ENCODE measurements at regions not wholly inside any gene's neighbourhood (a gene's known extent, or its start where the extent isn't known, plus 50 kb on each side); places are given as distances from the start of the nearest gene placed in this dataset.
A peak's percentile ranks its signal among the peaks of the same experiment; 100 is the strongest.
"Not testable (repeated sequence)": the region's sequence is repeated elsewhere in the genome, so short reads cannot be mapped to it uniquely, and the experiment has no call there.

- Histone ChIP-seq H3K9me3 (ENCODE audit: low read length) (no peaks in the 10 kb centered on the region), H3K79me2 (ENCODE audit: insufficient read depth, low read length) (no peaks in the 10 kb centered on the region), H3K4me1 (ENCODE audit: insufficient read depth, low read length, severe bottlenecking) (no peaks in the 10 kb centered on the region), H3K27ac (ENCODE audit: low read depth, low read length, poor library complexity, severe bottlenecking) (no peak overlapping the region), H3K4me3 (ENCODE audit: low read depth, low read length, poor library complexity, severe bottlenecking) (no peak overlapping the region), H3K4me2 (ENCODE audit: low read length) (no peak overlapping the region), H3K27me3 (ENCODE audit: insufficient read depth, low read length) (no peaks in the 10 kb centered on the region), H4K20me1 (ENCODE audit: insufficient read depth, low read length) (no peaks in the 10 kb centered on the region), H2AFZ (ENCODE audit: low read length) (no peak overlapping the region), H3K9ac (ENCODE audit: low read length) (no peak overlapping the region), H3F3A (ENCODE audit: insufficient read depth, low read length) (no peaks in the 10 kb centered on the region), H3K36me3 (ENCODE audit: insufficient read depth, low read length) (no peaks in the 10 kb centered on the region), H3K9me2 (ENCODE audit: low read depth, low read length) (no peaks in the 10 kb centered on the region)
- TF ChIP-seq, protein P1, sequence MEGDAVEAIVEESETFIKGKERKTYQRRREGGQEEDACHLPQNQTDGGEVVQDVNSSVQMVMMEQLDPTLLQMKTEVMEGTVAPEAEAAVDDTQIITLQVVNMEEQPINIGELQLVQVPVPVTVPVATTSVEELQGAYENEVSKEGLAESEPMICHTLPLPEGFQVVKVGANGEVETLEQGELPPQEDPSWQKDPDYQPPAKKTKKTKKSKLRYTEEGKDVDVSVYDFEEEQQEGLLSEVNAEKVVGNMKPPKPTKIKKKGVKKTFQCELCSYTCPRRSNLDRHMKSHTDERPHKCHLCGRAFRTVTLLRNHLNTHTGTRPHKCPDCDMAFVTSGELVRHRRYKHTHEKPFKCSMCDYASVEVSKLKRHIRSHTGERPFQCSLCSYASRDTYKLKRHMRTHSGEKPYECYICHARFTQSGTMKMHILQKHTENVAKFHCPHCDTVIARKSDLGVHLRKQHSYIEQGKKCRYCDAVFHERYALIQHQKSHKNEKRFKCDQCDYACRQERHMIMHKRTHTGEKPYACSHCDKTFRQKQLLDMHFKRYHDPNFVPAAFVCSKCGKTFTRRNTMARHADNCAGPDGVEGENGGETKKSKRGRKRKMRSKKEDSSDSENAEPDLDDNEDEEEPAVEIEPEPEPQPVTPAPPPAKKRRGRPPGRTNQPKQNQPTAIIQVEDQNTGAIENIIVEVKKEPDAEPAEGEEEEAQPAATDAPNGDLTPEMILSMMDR (IDR thresholded peaks at IDR 0.05; ENCODE audit: low read length), result peak; percentile 57; the same call in 1 of the 2 replicates
- no peak for TF ChIP-seq EZH2 (IDR thresholded peaks at IDR 0.05; ENCODE audit: borderline replicate concordance, low read length)
Observed at GRCh38 chrX:26783512-26784225, 567.7 kb downstream of the MAGEB5 start.

- no peak overlapping the region for H3K27ac ChIP-seq (ENCODE audit: low read depth, low read length, poor library complexity, severe bottlenecking)
- TF ChIP-seq, protein P1 (IDR thresholded peaks at IDR 0.05; ENCODE audit: low read length), result peak; percentile 30; the same call in 1 of the 2 replicates
- no peak for TF ChIP-seq EZH2 (IDR thresholded peaks at IDR 0.05; ENCODE audit: borderline replicate concordance, low read length)
Observed at GRCh38 chrX:26778320-26778888, 562.4 kb downstream of the MAGEB5 start.

DNA sequence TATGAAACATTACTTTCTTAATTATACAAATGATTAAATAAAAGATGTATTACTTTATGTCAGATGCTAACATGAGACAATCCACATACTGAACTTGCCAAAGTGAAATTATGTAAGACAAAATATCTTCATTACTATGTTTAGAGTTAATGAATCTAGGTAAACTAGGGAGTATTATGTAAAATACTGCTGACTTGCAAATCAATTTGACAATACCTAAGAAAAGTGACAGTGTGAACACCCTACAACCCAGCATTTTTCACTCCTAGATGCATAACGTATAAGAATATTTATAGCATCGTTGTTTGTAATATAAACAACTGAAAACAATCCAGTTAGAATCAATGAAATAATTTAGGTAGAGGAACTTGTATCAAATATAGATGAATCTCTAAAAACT is 546.3 kb downstream of the MAGEB5 start:
- H3K4me2 ChIP-seq (ENCODE audit: low read length), result no peak overlapping the region
- H4K20me1 ChIP-seq (ENCODE audit: insufficient read depth, low read length), result no peaks in the 10 kb centered on the region
- H3K9me3 ChIP-seq (ENCODE audit: low read length), result no peaks in the 10 kb centered on the region
- H3K9me2 ChIP-seq (ENCODE audit: low read depth, low read length), result no peaks in the 10 kb centered on the region
- no peaks in the 10 kb centered on the region for H3K4me1 ChIP-seq (ENCODE audit: insufficient read depth, low read length, severe bottlenecking)
- no peak overlapping the region for H3K4me3 ChIP-seq (ENCODE audit: low read depth, low read length, poor library complexity, severe bottlenecking)
- TF ChIP-seq, protein P1 (IDR thresholded peaks at IDR 0.05; ENCODE audit: low read length), result no peak
- no peak for TF ChIP-seq EZH2 (IDR thresholded peaks at IDR 0.05; ENCODE audit: borderline replicate concordance, low read length)
- H3K79me2 ChIP-seq (ENCODE audit: insufficient read depth, low read length), result no peaks in the 10 kb centered on the region
- no peak overlapping the region for H3K27ac ChIP-seq (ENCODE audit: low read depth, low read length, poor library complexity, severe bottlenecking)
- H3K27me3 ChIP-seq (ENCODE audit: insufficient read depth, low read length), result no peaks in the 10 kb centered on the region
- H3K36me3 ChIP-seq (ENCODE audit: insufficient read depth, low read length), result no peaks in the 10 kb centered on the region
- H2AFZ ChIP-seq (ENCODE audit: low read length), result no peak overlapping the region
- no peaks in the 10 kb centered on the region for H3F3A ChIP-seq (ENCODE audit: insufficient read depth, low read length)
- H3K9ac ChIP-seq (ENCODE audit: low read length), result no peak overlapping the region

More at GRCh38 chrX:26778320-26778888, 562.4 kb downstream of the MAGEB5 start:
- Histone ChIP-seq H3K36me3 (ENCODE audit: insufficient read depth, low read length) (no peaks in the 10 kb centered on the region), H4K20me1 (ENCODE audit: insufficient read depth, low read length) (no peaks in the 10 kb centered on the region), H3K4me3 (ENCODE audit: low read depth, low read length, poor library complexity, severe bottlenecking) (no peak overlapping the region), H3K9me2 (ENCODE audit: low read depth, low read length) (no peaks in the 10 kb centered on the region), H3F3A (ENCODE audit: insufficient read depth, low read length) (no peaks in the 10 kb centered on the region), H3K4me1 (ENCODE audit: insufficient read depth, low read length, severe bottlenecking) (no peaks in the 10 kb centered on the region), H3K9ac (ENCODE audit: low read length) (no peak overlapping the region), H2AFZ (ENCODE audit: low read length) (no peak overlapping the region), H3K79me2 (ENCODE audit: insufficient read depth, low read length) (no peaks in the 10 kb centered on the region), H3K4me2 (ENCODE audit: low read length) (no peak overlapping the region), H3K27me3 (ENCODE audit: insufficient read depth, low read length) (no peaks in the 10 kb centered on the region), H3K9me3 (ENCODE audit: low read length) (no peaks in the 10 kb centered on the region)

GRCh38 chrX:26755760-26756159 is 539.8 kb downstream of the MAGEB5 start:
- H2AFZ ChIP-seq (ENCODE audit: low read length); H3K36me3 ChIP-seq (ENCODE audit: insufficient read depth, low read length); H3K9ac ChIP-seq (ENCODE audit: low read length); H3K4me2 ChIP-seq (ENCODE audit: low read length); H3K9me2 ChIP-seq (ENCODE audit: low read depth, low read length); H3K4me3 ChIP-seq (ENCODE audit: low read depth, low read length, poor library complexity, severe bottlenecking); H3K9me3 ChIP-seq (ENCODE audit: low read length); H3K27me3 ChIP-seq (ENCODE audit: insufficient read depth, low read length); H3K4me1 ChIP-seq (ENCODE audit: insufficient read depth, low read length, severe bottlenecking); H3F3A ChIP-seq (ENCODE audit: insufficient read depth, low read length); H4K20me1 ChIP-seq (ENCODE audit: insufficient read depth, low read length); H3K27ac ChIP-seq (ENCODE audit: low read depth, low read length, poor library complexity, severe bottlenecking); H3K79me2 ChIP-seq (ENCODE audit: insufficient read depth, low read length): not testable (repeated sequence)

All from OCI-LY1 (cell line).